Ammon's horn (tissue), 1 donor: ENCODE measurements at regions not wholly inside any gene's neighbourhood (a gene's known extent, or its start where the extent isn't known, plus 50 kb on each side); places are given as distances from the start of the nearest gene placed in this dataset.

Experiments used
- DNase-seq: peaks from one replicate; pipeline ENCODE4 v3.0.0-alpha.2; 2016; ENCODE audit warnings: low spot score

DNA sequence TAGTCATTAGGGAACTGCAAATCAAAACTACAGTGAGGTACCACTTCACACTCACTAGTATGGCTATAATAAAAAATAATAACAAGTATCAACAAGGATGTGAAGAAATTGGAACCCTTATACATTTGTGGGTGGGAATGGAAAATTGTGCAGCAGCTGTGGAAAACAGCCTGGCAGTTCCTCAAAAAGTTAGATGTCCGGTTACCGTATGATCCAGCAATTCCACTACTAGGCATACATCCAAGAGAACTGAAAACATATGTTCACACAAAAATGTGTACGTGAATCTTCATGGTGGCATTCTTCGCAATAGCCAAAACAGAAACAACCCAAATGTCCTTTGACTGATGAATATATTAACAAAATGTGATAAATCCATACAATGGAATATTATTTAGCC, 187.9 kb upstream of the LYSMD4 start:
- no peak for DNase-seq

DNA sequence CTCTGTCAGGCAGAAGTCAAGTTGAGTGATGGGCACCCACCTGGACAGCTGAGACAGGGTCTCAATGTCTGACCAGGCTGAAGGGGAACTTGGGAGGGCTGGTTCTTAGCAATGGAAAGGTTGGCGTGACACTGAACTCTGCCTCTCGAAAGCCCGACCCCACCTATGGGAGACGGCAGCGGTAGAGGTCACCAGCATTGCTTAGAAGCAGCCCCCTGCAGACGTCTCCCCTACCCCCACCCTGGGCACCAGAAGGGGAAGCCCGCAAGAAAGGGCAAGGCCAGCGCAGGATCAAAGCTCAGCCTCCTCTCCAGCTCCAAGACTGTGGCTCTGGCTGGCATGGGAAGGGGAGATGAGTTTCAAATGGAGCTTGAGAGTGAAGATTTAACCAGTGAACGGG, 184.8 kb upstream of the LYSMD4 start:
- DNase-seq, result no peak

DNA sequence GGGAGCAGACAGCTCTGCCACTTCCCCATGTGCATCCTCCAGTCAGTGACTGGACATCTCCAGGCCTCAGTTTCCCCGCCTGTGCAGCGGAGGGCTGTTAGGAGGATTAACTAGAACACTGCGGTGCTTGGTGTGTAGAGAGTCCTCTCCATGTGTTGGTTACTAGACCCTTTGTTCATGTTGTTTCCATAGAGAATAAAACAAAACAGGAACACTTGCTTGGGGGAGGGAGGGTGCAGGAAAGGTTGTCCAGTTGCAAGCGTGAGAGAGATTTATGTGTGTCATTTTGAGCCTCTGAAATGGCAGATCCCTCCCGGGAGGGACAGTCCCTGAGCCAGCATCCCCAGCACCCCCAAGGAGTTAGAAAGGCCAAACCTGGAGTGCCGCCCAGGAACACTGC, 184.0 kb upstream of the LYSMD4 start:
- no peak for DNase-seq

DNA sequence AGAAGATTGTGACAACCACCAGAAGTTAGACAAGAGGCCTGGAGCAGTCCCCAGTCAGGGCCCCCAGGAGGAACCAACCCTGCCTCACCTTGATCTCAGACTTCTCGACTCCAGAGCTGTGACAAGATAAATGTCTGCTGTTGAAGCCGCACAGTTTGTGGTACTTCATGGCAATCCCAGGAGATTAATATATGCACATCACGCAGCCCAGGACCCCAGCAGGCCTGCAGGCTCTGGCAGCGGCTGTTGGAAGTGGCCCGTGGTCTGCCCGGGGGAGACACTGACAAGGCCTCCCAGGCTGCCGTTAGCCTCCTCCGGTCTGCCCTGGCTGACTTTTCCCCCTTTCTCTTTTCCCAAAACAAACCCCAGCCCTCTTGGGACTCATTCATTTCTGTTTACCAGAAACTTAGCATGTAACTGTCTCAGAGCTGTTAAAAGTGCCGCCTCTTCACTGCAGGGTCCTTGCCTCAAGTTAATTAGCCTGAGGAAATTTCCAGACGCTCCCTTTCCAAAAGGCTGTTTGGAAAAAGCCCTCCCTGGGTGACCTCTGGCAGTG, 183.5 kb upstream of the LYSMD4 start:
- DNase-seq, result no peak

DNA sequence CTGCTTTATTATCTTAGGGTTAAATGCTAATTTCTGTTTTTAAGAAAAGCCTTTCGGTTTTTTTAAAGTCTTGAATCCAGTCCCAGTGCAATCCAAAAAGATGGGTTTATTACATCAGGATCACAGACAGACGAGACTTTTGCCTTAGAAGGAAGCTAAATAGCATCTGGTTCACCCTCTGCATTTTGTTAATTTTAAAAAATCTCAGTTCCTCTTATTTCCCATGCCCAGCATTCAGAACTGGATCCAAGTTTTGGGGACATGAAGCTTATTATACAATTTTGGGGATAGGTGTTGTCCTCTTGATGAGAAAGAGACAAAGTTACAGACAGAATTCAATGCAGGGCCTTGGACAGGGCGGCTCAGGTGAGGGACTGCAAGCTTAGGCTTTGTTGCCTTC, 181.5 kb upstream of the LYSMD4 start:
- DNase-seq, result no peak

DNA sequence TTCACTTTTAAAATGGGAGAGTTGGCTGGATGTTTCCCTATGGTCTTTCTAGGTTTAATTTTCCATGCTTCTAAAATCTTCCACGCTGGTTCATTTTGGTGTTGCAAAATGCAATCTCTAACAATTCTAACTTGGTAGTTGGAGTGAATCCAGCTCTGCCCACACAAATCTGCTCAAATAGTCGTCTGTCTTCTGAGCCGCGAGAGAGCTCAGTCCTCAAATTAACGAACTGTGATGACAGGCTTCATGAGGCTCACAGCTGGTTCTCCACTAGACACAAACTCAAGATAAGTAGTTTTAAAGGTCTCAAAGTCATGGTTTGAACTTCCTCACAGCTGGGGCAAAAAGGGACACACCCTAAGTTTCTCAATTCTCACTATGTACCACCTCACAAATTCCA, 178.6 kb upstream of the LYSMD4 start:
- peak; percentile 69 for DNase-seq

DNA sequence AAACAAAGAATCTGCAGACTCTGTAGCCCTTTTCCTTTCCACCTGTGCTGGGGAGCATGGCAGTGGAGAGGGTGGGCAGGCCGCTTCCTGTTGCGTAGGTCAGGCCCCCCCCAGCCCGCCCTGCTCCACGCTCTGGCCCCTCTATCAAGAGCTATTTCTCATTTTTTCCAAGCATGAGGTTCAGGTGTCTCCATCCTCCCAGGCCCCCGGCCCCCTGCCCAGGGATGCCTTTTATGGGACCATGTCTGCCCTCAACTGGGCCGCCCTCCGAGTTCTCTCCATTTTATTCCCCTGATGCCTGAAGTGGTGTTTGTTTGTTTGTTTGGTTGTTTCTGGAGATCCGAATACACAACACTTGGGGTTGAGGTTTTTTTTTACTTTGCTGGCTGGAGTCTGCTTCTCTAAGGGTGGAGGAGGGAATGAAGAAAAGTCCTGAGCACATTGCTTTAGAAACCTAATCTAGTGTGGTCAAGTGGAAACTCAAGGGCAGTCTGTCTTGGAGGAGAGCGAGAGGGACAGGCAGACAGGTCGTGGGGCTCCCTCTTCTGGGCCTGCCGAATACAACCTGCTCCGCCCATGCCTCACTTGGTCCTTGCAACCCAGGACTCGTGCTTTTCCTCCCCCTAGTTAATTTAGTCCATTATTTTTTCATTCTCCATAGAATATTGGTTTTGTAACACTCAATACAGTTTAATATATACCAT, 176.5 kb upstream of the LYSMD4 start:
- DNase-seq, result no peak

DNA sequence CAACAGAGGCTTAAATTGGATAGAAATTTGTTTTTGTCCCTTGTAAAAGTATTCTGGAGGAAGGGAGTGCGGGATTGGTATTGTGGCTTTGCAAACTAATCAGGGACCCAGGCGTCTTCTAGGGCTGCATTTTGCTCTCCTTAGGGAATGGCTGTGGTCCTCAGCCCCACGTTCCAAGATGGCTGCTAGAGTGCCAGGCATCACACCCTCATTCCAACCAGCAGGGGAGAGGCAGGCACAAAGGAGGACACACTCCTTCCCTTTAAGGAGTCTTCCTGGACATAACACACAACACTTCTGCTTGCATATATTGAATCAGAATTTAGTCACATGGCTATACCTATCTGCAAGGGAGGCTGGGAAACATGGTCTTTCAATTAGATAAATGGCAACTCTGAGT, 174.5 kb upstream of the LYSMD4 start:
- no peak for DNase-seq

DNA sequence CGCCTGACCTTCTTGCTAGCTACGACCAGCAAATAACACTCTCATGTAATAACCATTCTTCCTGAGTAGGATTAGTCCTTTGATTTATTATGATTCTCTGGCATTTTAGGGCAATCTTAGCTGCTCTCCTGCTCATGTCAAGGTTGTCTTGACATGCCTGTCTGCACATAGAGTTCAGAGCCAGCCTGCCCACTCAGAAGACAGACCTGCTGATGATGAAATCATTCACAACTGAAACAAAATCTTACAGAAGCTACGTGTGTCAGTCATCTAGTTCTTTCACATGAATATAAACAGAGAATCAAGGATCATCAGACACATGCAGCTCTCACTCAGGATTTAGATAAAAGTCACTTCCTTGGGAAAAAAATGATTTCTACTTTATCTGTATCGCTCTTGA, 173.6 kb upstream of the LYSMD4 start:
- DNase-seq, result no peak

DNA sequence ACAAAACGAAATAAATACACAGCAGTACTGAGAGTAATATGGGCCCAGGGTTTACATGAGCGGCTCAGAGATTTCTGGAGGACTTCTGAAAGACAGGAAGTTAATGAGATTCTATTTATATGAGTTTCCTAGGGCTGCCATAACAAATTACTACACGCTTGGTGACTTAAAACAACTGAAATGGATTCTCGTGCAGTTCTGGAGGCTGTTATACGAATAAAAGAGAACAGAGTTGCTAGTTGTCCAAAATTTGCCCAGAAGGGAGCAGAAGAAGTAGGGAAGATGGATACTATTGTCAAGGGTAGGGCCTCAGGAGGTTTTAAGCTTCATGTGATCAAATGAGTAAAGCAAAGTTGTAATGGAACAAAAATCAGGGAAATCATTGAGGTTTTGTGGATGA, 173.1 kb upstream of the LYSMD4 start:
- DNase-seq, result no peak

DNA sequence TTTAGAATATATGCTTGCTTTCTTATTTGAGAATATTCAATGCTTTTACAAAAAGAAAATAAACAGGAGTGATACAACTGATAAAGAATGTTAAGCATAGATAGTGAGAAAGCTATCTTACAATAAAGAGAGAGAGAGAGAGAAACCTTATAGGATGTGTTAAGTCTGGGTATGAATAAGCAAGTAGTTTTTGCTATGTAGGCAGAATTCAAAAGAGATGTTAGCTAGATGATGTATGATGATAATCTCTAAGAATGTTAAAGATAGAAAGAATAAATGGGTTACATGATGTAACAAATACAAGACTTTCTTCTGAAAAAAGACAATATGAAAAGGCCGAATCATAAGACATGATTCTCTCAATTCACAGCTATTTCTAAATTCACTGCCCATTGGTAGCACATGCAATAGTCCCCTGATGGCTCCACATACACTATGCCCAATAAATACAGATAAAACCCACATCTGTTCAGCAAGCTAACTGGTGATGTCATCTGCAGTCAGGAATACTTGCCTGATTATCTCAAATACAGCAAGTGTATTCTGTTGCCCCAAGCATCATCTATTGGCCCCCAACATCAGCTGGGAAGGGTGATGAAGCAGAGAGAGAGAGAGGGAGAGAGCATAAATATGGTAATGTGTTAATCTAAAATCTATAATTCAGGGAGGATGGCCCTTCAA, 169.2 kb upstream of the LYSMD4 start:
- DNase-seq, result no peak

DNA sequence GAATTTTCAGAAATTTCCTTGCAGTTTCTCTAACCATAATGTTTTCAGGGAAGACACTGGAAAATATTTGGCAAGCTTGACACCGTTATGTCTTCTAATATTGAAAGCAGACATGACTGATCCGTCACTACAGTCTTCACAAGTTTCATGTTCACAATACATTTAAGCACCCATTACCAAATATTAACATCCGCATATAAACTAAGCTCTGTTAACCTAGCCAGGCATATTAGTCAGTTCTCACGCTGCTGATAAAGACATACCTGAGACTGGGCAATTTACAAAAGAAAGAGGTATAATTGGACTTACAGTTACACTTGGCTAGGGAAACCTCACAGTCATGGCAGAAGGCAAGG, 162.7 kb upstream of the LYSMD4 start:
- no peak for DNase-seq

DNA sequence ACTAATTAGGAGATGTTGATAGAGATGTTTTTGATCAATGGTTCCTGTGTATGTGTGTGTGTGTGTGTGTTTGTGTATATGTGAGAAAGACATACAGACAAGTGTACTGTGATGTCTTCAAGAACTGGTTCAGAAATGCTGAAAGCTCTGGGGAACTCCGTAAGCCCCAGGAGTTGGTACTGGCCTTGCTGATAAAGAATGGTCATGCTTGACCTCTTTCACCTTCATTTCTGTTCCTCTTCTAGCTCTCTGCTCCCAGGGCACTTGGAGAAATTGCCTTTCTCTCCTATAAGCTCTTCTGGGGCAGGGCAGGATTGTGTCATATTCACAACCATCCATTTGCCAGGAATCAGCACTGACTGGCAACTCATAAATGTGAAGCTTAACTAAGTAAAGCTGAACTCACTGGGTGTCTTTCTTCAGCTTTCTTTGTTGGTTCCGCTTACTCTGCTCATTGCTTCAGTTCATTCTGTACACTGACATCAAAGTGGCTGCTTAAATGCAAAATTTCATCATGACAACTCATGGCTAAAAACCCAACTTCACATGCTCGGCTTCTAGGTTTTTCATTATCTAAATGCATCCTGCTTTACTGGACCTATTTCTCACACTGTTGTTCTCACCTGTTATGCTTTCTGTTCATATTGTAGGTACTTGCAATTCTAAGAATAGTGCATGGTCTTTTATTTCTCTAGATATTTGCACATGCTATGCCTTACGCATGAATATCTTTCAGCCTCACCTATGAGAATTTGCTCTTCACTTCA, 162.1 kb upstream of the LYSMD4 start:
- DNase-seq, result no peak

DNA sequence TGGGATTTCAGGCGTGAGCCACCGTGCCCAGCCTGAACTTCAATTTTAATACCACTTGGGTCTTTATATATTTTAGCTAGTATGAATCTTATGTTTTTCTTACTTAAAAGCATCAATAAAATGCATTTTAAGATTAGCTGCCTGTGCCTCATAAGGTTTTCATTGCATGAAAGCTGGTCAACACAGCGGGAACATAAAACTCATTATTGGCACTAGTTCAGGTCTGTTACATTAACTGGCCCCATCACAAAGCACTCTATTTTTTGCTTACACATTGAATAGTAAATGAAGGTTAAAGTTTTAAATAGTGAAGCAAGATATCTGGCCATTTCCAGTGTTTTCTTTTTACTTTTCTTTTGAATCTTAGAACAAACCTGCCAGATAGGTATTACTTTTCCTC, 145.6 kb upstream of the LYSMD4 start:
- DNase-seq, result no peak

DNA sequence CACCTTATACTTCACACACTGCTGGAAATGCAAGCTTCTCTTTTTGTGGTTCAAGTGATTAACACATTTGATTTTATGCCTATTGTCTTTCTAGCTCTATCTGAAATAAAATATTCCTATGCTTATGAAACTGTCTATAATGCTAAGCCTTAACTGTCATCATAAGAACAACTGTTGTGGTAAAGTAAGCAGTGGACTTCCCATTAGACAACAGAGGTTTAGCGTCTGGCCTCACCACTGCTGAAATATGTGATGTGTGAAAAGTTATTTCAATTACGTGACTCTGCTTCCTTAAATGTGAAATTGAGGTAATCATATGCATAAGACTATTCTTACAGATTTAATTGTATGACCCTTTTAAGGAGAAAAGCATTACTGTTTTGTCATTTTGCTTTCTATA, 140.2 kb upstream of the LYSMD4 start:
- DNase-seq, result no peak

DNA sequence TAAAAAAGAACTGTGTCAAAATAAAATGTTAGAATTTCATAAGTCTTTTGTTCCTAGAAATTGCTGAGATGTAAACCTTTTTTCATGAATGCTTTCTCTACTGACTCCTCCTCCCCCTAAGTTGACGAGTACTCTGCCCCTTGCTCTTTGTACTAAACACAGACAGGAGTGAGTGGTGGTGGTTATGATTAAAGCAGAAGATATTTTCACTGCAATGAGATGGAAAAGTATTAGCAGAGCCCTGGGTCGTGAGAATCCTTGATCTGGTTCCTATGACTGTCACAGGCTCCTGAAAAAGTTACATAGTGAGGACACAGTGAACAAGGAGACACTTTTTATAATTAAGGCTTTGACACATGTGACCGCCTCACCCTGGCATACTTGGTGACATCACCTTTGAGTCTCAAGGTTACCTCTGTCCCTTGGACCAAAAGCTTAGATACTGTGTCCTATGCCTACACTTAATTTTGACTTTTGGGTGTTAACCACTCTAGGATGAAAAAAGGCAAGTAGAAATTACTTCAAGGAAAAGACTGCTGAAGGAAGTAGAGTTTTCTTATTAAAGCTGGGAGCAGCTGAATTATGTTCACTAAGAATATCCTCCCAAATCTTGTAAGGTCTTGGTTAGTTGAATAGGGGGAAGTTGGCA, 130.4 kb upstream of the LYSMD4 start:
- DNase-seq, result no peak

DNA sequence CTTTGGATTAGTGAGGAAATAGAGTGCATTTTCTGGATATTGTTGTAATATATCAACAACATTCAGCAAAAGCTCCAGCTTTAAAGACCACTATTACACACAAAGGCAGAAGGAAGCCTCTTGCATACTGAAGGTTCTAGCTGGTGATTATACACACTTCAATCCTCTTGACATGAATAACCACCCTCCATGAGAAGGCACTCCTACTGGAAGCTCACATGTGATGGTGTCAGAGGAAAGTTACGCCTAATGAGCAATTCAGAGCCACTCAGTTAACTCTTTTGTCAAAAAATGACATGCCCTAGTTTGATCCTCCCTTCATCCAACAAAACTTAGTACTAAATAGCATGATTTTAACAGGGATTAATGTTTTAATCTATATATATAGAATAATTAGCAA, 124.6 kb upstream of the LYSMD4 start:
- no peak for DNase-seq

DNA sequence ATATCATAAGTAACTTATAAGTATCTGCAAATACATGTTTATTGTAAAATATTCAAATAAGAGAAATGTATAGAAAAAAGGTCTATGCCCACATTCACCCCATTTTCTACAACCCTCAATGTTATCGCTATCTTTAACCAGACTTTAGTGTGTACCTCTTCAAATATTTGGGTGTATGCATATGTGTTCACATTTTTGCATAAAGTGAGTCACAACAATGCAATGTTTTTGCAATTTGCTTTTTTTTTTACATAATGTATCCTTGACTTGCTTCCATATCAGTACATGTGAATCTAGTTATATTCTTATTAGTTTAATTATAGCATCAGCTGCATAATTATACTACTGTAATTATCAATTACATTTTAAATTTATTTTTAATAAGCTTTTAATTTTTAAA, 117.3 kb upstream of the LYSMD4 start:
- DNase-seq, result no peak

DNA sequence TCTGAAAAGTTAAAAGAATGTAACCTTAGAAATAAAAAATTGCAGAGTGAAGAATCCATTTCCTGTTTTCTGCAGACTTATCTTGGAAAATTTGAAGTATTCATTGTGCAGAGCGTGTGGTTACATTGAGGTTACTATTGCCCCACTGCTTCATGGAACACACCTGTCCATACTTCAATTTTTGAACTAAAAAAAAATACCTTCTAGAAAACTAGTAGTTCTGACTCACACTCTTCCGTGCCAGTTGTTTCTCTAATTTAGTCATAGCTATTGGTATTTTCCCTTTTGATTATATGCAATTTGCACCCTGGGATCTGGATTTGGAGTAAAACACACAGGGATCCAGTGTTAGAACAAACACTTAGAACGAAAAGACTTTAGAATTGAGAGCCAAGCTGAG, 111.8 kb upstream of the LYSMD4 start:
- no peak for DNase-seq

DNA sequence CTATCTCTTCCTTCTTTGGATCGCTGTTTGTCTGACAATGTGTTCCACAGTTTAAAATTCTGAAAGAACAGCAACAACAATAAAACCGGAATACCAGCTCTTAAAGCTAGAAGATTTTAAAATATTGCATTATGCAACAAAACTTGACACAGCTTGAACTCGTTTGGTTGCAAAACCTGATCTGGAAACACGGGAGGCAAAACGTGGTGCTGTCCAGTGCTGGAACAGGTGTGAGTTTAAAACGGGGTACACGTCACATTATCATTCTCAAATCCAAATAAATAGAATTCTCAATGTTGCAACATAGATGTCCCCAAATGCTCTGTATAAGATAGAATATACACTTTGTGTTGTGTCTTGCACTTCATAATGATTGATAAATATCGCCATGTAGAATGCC, 110.9 kb upstream of the LYSMD4 start:
- no peak for DNase-seq

DNA sequence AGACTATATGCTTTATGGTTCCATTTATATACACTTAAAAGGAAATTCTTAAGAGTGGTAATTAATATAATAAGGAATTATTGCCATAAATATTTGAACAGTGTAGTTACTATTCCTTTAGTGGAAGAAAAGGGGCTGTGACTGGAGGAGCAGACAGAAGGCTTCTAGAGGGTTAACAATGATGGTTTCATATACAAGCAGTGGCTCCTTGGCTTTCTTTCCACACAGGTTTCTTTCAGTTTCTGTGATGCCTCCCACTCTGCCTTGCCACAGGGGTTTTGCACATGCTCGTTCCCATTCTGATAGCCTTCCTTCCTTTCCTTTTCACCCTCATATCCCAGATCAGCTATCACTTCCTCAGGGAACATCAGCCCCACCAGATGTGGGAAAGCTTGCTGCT, 108.8 kb upstream of the LYSMD4 start:
- no peak for DNase-seq

DNA sequence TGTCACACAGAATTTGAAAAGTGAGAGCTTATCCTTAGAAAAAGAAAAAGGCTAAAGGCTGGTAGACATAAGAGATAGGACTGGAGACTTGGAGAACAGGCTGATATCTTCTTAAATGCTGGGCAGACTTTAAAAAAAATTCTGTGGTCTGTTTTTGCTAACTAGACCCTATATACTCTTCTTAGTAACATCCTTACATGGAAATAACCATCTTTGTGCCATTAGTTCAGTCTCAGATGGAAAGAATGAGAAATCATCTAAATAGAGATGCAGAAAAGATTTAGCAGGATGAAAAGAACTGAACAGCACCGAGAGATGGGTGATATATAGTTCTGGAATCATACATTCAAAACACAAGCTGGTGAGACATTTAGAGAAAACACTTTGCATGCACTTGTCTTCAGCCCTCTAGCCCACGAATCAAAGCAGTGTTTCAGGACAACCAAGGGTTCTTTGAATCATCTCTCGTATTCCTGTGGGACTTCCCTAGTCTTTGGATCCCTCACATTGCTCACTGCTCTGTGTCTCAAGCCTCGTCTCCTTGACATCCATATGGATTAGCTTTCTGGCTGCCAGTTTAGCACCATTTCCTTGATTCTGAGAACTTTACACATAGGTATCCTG, 93.0 kb upstream of the LYSMD4 start:
- DNase-seq, result no peak
